Endodermal cell (in vitro differentiated cells): ENCODE measurements at regions not wholly inside any gene's neighbourhood (a gene's known extent, or its start where the extent isn't known, plus 50 kb on each side); places are given as distances from the start of the nearest gene placed in this dataset.

Experiments
- DNase-seq: peaks from one replicate; pipeline ENCODE4 v3.0.0-alpha.2; 2017
- H3K27ac ChIP-seq: 2 replicates; pipeline ENCODE4 v1.5.1; 2013; ENCODE audit warnings: mild to moderate bottlenecking, low read depth, low read length, moderate library complexity
- H3K27me3 ChIP-seq: 2 replicates; pipeline ENCODE4 v1.6.1; 2013; ENCODE audit warnings: mild to moderate bottlenecking, low read length, moderate library complexity; ENCODE audit not compliant: insufficient read depth, control insufficient read depth, poor library complexity, severe bottlenecking
- H3K36me3 ChIP-seq: 2 replicates; pipeline ENCODE4 v1.7.0; 2013; ENCODE audit warnings: mild to moderate bottlenecking, low read length, moderate library complexity; ENCODE audit not compliant: control insufficient read depth, insufficient read depth
- H3K4me1 ChIP-seq: one replicate; pipeline ENCODE4 v1.7.0; 2013; ENCODE audit warnings: low read length; ENCODE audit not compliant: control insufficient read depth, insufficient read depth
- H3K4me3 ChIP-seq: 2 replicates; pipeline ENCODE4 v1.5.1; 2013; ENCODE audit warnings: mild to moderate bottlenecking, low read length, moderate library complexity
- H3K9ac ChIP-seq: 2 replicates; pipeline ENCODE4 v1.6.1; 2013; ENCODE audit warnings: mild to moderate bottlenecking, low read length, moderate library complexity; ENCODE audit not compliant: poor library complexity, severe bottlenecking; ENCODE audit errors: extremely low read depth
- H3K9me3 ChIP-seq: 2 replicates; pipeline ENCODE4 v1.6.1; 2013; ENCODE audit warnings: mild to moderate bottlenecking, low read length, moderate library complexity; ENCODE audit not compliant: control insufficient read depth
- H3K27ac Mint-ChIP-seq: 2 replicates; pipeline ENCODE4 v1.8.0; 2020; ENCODE audit warnings: mixed read lengths
- H3K27me3 Mint-ChIP-seq: 2 replicates; pipeline ENCODE4 v1.8.0; 2021; ENCODE audit warnings: mild to moderate bottlenecking, mixed read lengths; ENCODE audit not compliant: insufficient read depth
- H3K36me3 Mint-ChIP-seq: 2 replicates; pipeline ENCODE4 v1.8.0; 2020; ENCODE audit warnings: low read depth, mixed read lengths
- H3K4me1 Mint-ChIP-seq: 2 replicates; pipeline ENCODE4 v1.8.0; 2020; ENCODE audit warnings: mixed read lengths
- H3K4me3 Mint-ChIP-seq: 2 replicates; pipeline ENCODE4 v1.8.0; 2020; ENCODE audit warnings: mild to moderate bottlenecking, moderate library complexity, mixed read lengths
- H3K9me3 Mint-ChIP-seq: 2 replicates; pipeline ENCODE4 v1.8.0; 2020; ENCODE audit warnings: mild to moderate bottlenecking, mixed read lengths
- WGBS, 2 experiments: methylation state at CpG; one replicate each; pipeline versions ENCODE4 v1.1.5 to v1.1.7; 2013; ENCODE audit warnings: missing lambda C conversion rate in 2 of 2, mixed read lengths in 1 of 2; ENCODE audit not compliant: insufficient coverage in 1 of 2, insufficient read length in 1 of 2; 5-methylcytosine and 5-hydroxymethylcytosine counted together
- TF ChIP-seq, protein P1 (sequence below): fragments of 200-600 bp; sonication (generic); conservative IDR thresholded peaks from 2 replicates; pipeline ENCODE4 v1.5.0; 2021; ENCODE audit warnings: antibody characterized with exemption, mild to moderate bottlenecking

DNA sequence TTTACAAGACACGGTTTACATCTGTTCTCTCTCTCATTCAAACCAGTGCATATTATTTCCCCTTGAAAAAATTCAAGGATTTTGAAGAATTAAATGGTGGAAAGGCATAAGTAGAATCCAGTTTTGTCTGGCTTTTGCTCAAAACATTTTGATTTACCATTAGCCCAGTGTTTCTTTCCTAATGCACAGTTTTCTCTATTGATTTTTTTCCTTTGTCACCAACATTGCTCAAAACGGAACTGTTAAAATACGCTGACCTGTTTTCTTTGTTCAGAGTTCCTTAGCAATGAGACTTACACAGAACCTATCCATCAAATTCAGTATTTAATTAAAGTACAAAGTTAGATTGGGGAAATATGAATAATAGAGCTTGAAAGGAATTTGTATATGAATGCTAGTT is 162.4 kb downstream of the S1PR1 start:
- no peaks in the 10 kb centered on the region for H3K36me3 ChIP-seq
- no peaks in the 10 kb centered on the region for H3K9me3 Mint-ChIP-seq
- H3K27ac ChIP-seq = peak overlapping the region; percentile 6
- no peaks in the 10 kb centered on the region for H3K4me1 Mint-ChIP-seq
- H3K4me1 ChIP-seq = no peaks in the 10 kb centered on the region
- no peak for DNase-seq
- WGBS, 2 experiments = 96% methylated on average over 2 to 3 of the region's 3 CpGs
- H3K36me3 Mint-ChIP-seq = no peaks in the 10 kb centered on the region
- no peaks in the 10 kb centered on the region for H3K9me3 ChIP-seq
- TF ChIP-seq, protein P1, sequence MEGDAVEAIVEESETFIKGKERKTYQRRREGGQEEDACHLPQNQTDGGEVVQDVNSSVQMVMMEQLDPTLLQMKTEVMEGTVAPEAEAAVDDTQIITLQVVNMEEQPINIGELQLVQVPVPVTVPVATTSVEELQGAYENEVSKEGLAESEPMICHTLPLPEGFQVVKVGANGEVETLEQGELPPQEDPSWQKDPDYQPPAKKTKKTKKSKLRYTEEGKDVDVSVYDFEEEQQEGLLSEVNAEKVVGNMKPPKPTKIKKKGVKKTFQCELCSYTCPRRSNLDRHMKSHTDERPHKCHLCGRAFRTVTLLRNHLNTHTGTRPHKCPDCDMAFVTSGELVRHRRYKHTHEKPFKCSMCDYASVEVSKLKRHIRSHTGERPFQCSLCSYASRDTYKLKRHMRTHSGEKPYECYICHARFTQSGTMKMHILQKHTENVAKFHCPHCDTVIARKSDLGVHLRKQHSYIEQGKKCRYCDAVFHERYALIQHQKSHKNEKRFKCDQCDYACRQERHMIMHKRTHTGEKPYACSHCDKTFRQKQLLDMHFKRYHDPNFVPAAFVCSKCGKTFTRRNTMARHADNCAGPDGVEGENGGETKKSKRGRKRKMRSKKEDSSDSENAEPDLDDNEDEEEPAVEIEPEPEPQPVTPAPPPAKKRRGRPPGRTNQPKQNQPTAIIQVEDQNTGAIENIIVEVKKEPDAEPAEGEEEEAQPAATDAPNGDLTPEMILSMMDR = no peak
- no peak overlapping the region for H3K4me3 ChIP-seq
- peaks cover 4% of the 10 kb centered on the region for H3K27me3 Mint-ChIP-seq
- H3K27me3 ChIP-seq = no peaks in the 10 kb centered on the region
- H3K27ac Mint-ChIP-seq = no peak overlapping the region
- H3K4me3 Mint-ChIP-seq = no peak overlapping the region
- H3K9ac ChIP-seq = no peak overlapping the region

DNA sequence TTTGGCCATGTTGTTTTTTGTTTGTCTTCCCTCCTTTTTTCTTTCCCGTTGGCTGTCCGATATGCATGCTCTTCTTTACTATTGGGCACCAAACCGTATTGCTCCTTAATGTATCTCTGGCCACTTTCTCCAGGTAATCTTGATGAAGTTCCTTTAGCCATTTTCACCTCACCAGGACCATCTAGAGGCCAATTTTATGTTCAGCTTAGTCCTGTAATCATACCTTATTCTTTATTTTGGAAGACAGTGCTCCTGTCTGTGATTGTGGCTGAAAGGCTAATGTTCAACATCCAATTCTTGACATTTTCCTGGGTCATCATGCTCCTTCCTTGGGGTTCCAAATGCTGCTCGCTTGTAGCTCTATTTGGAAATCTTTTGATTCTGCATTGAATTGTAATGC is 169.5 kb downstream of the S1PR1 start:
- WGBS, 2 experiments = 90 to 97% methylated on average over 3 to 4 of the region's 4 CpGs
- Mint-ChIP-seq H3K9me3 (no peaks in the 10 kb centered on the region), H3K27ac (no peak overlapping the region), H3K27me3 (no peaks in the 10 kb centered on the region), H3K4me3 (no peak overlapping the region), H3K4me1 (peaks cover 13% of the 10 kb centered on the region), H3K36me3 (no peaks in the 10 kb centered on the region)
- TF ChIP-seq, protein P1 = no peak
- Histone ChIP-seq H3K36me3 (no peaks in the 10 kb centered on the region), H3K27ac (no peak overlapping the region), H3K4me1 (no peaks in the 10 kb centered on the region), H3K9me3 (no peaks in the 10 kb centered on the region), H3K4me3 (no peak overlapping the region), H3K27me3 (peaks cover 22% of the 10 kb centered on the region), H3K9ac (no peak overlapping the region)
- DNase-seq = no peak

DNA sequence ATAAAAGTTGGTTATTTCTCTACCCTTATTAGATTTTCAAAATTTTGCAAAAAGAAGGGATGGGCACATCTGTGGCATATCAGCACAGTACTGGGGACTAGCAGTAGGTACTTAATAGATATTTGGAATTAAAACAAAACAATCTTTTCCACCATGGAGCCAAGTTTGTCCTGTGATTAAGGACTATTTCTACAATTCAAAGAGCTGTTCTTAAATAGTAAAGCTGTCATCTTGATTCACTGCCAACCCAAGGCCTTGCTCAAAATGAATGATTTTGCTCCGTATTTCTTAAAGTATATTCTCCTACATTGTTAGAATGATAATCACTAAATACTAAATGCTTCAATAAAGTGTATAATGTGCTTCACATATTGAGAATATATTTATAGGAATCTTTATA is 169.9 kb downstream of the S1PR1 start:
- no peaks in the 10 kb centered on the region for H3K4me1 ChIP-seq
- H3K27ac ChIP-seq = no peak overlapping the region
- Mint-ChIP-seq H3K4me1 (peaks cover 17% of the 10 kb centered on the region), H3K36me3 (no peaks in the 10 kb centered on the region), H3K27ac (no peak overlapping the region), H3K4me3 (no peak overlapping the region), H3K27me3 (no peaks in the 10 kb centered on the region), H3K9me3 (no peaks in the 10 kb centered on the region)
- no peak overlapping the region for H3K9ac ChIP-seq
- no peak for DNase-seq
- no peaks in the 10 kb centered on the region for H3K36me3 ChIP-seq
- peaks cover 22% of the 10 kb centered on the region for H3K27me3 ChIP-seq
- WGBS, 2 experiments = 100% methylated on average over 1 of the region's 1 CpG; no CpG with 5 or more reads in 1 of the 2 experiments
- TF ChIP-seq, protein P1 = no peak
- H3K4me3 ChIP-seq = no peak overlapping the region
- H3K9me3 ChIP-seq = no peaks in the 10 kb centered on the region
